Dermis blood vessel endothelial cell (primary cell): ENCODE measurements at regions not wholly inside any gene's neighbourhood (a gene's known extent, or its start where the extent isn't known, plus 50 kb on each side); places are given as distances from the start of the nearest gene placed in this dataset.
A peak's percentile ranks its signal among the peaks of the same experiment; 100 is the strongest.

Experiments used
- DNase-seq: peaks from one replicate; pipeline ENCODE4 v3.0.0; 2010

DNA sequence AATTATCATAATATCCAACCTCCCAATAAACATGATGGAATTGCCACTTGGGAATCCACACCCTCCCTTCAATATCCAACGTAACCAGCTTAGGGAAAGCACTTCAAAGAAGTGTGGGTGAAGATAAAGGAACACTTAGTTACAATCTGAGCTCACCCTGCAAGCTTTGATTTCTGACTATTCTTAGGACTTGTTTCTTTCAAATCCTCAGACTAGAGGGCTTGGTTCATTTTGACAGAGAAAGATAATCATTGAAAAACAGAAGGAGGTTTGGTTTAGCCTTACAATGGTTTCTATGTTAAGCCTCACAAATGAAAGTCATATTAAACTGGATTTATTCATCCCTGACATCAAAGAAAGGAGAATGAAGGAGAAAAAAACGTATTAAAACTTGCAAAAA, 57.9 kb upstream of the SYT13 start:
- DNase-seq, result no peak

DNA sequence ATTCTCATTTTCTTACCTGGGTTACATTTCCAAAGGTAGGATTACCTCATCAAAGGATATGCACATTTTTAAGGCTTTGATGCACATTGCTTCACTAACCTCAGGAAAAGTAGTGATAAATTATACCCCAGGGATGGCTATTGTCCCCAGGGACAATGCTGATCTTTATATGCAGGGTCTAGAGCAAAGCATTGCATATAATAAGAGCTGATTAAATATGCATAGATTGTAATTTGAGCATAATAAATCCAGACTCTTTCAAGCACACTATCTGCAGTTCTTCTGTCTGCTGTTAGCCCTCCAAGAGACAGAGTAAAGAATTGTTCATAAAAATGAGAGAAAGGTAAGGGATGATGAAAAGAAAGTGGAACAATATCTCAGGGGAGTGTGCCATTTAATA, 57.3 kb upstream of the SYT13 start:
- DNase-seq, result no peak

DNA sequence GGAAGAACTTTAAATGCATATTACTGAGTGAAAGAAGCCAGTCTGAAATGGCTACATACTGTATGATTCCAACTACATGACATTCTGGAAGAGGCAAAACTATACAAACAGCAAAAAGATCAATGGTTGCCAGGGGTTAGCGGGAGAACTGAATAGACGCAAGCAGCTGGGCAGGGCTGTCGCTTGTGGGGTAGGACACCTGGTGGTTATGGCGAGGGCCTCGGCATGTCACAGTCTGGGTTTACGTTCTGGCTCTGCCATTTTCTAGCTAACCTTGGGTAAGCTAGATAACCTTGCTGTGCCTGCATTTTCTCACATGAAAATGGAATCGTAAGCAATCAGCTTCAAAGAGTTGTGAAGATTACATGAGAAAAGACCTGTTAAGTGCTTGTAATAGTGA, 55.2 kb upstream of the SYT13 start:
- no peak for DNase-seq

DNA sequence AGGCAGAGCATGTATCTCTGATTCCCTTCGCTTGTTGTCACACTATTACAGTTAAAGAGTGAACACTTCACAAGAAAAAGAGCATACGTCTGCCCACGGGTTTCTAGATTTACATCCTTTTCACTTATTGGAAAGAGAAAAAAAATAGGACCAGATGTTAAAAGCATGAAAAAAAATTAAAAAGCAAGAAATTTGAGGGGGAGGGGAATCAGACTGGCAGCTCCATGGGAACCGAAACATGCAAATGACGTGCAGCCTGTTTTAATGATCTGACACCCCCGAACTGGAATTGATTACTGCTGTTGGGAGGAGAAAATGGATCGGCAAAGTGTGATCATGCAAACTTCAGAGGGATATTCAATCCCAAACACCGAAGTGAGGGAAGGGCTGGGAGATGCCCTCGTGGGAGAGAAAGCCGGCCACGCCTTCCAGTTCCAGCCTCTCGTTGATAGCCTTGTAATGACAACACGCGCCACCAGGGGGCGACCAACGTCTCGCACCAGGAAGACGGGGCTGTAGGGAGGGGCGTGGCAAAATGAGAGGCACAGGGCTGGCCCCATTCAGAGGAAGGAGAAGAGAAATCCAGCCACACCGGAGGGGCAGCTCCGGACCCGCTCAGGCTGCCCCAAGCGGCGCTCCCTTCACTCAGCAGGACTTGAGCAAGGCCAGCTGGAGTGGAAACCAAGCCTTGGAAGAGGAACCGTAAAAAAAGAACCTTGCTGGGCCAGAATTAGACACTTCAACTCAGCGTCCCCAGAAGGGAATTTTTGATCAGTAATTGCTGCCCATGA, 53.8 kb upstream of the SYT13 start:
- DNase-seq, result peak; percentile 91

DNA sequence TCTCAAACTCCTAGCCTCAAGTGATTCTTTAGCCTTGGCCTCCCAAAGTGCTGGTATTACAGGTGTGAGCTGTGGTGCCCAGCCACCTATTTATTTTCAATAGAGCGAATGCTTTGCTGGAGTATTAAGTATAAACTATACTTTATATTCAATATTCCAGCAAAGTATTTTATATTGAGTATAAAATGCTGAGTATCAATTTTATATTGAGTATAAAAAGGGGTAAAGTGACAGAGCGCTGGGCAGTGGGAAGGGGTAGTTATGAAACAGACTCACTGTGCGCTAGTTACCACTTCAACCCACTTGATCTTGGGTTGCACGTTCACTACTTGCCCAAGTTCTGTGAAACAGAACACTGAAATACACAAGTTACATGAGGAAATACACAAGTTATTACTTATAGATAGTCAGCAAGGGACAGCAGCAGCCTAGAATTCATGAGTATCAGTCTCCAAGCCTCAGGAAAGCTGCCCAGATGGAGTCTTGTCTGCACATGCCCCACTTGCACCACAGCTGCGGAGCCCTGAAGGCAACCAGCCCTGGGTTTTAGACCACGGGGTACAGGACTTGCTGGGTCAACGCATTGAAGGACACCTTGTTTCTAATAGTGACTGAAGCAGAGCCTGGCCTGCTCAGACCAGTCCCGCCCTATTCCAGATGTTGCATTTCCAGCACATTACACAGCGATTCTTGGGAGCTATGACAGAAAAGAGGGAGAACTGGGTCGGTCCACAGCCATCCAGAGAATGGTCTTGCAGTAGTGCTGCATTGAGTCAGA, 51.6 kb upstream of the SYT13 start:
- DNase-seq, result no peak

DNA sequence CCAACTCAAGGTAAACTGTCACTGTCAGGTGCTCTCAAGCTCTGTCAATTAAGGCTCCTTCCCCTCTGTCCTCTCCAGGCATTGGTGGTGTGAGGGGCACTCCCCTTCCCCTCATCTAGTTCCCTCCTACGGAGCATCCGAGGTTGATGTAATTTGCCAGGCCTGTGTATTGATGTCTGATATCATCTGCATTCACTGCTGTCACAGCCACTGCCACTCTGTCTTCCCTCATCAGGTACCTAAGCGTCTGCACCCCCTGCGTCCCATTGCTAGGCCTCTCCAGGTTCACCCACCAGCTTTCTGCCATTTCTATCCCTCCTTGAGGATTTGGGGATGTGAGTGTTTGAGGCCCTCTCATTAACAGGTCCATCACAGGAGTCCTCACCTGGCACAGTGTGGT, 50.0 kb upstream of the SYT13 start:
- DNase-seq, result no peak
